Astrocyte of the cerebellum (primary cell): ENCODE measurements at regions not wholly inside any gene's neighbourhood (a gene's known extent, or its start where the extent isn't known, plus 50 kb on each side); places are given as distances from the start of the nearest gene placed in this dataset.

Experiments
- DNase-seq: peaks from one replicate; pipeline ENCODE4 v3.0.0-alpha.2; 2011; ENCODE audit warnings: low read depth
- H3K4me3 ChIP-seq: 2 replicates; pipeline ENCODE4 v1.5.1; 2011; ENCODE audit warnings: mild to moderate bottlenecking, low read depth, low read length, moderate library complexity
- CTCF ChIP-seq: IDR thresholded peaks from 2 replicates; pipeline ENCODE4 v1.5.1; 2012; ENCODE audit warnings: low read length, low read depth, moderate library complexity, mild to moderate bottlenecking; ENCODE audit errors: missing control alignments
- in situ Hi-C: cut with HindIII; loops from 2 replicates; pipeline ENCODE4 v1.10.0; 2017; ENCODE audit warnings: low sequenced_read_pairs

GRCh38 chr11:109317726-109318125 lies 104.3 kb upstream of the C11orf87 start:
- TF ChIP-seq CTCF = no peak
- in situ Hi-C loops = no loop called here
- H3K4me3 ChIP-seq = no peak overlapping the region
- DNase-seq = no peak

- no peak for TF ChIP-seq CTCF
These were observed 101.4 kb upstream of the C11orf87 start for GRCh38 chr11:109320595-109320994.

GRCh38 chr11:109326781-109327180 lies 95.2 kb upstream of the C11orf87 start:
- DNase-seq = no peak
- in situ Hi-C loops = no loop called here
- TF ChIP-seq CTCF = no peak
- H3K4me3 ChIP-seq = no peak overlapping the region

More at GRCh38 chr11:109320595-109320994, 101.4 kb upstream of the C11orf87 start:
- peak; percentile 29 for DNase-seq
- no peak overlapping the region for H3K4me3 ChIP-seq
- in situ Hi-C loops = no loop called here

- H3K4me3 ChIP-seq = no peak overlapping the region
- TF ChIP-seq CTCF = no peak
- no peak for DNase-seq
- in situ Hi-C loops = no loop called here
These were observed 92.3 kb upstream of the C11orf87 start for GRCh38 chr11:109329716-109330115.

GRCh38 chr11:109338131-109338530 lies 83.9 kb upstream of the C11orf87 start:
- no peak overlapping the region for H3K4me3 ChIP-seq
- no peak for TF ChIP-seq CTCF
- in situ Hi-C loops = no loop called here

GRCh38 chr11:109342261-109342660 lies 79.7 kb upstream of the C11orf87 start:
- no peak for TF ChIP-seq CTCF
- DNase-seq = no peak
- in situ Hi-C loops = no loop called here
- H3K4me3 ChIP-seq = no peak overlapping the region

More at GRCh38 chr11:109338131-109338530, 83.9 kb upstream of the C11orf87 start:
- peak; percentile 16 for DNase-seq

GRCh38 chr11:109343242-109343641 lies 78.7 kb upstream of the C11orf87 start:
- in situ Hi-C loops = no loop called here
- no peak overlapping the region for H3K4me3 ChIP-seq
- DNase-seq = no peak
- no peak for TF ChIP-seq CTCF
